LNCAP (cell line): ENCODE measurements at regions not wholly inside any gene's neighbourhood (a gene's known extent, or its start where the extent isn't known, plus 50 kb on each side); places are given as distances from the start of the nearest gene placed in this dataset.

Source experiments
- TF ChIP-seq, protein P1 (sequence below): fragments of 450-650 bp; IDR thresholded peaks from 2 replicates; pipeline ENCODE4 v1.5.1; 2017; ENCODE audit warnings: mild to moderate bottlenecking

DNA sequence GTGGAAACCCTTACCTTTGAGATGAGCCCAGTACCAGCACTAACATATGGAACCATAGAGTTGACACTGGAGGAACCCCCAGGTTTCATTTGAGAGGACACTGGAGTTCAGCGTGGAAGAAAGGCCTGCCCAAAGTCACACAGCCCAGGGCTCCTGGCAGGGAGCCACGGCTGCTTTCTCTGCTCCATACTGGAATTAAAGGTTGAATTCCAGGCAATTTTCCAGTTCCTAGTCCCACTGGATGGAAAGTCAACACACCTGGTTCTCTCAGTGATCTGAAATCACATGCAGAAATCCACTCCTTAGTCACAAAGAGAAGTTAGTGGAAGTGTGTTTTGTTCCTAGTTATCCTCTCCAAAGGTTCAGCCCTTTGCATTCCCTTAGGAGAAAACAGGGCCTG lies 336.1 kb upstream of the SKOR2 start:
- TF ChIP-seq, protein P1, sequence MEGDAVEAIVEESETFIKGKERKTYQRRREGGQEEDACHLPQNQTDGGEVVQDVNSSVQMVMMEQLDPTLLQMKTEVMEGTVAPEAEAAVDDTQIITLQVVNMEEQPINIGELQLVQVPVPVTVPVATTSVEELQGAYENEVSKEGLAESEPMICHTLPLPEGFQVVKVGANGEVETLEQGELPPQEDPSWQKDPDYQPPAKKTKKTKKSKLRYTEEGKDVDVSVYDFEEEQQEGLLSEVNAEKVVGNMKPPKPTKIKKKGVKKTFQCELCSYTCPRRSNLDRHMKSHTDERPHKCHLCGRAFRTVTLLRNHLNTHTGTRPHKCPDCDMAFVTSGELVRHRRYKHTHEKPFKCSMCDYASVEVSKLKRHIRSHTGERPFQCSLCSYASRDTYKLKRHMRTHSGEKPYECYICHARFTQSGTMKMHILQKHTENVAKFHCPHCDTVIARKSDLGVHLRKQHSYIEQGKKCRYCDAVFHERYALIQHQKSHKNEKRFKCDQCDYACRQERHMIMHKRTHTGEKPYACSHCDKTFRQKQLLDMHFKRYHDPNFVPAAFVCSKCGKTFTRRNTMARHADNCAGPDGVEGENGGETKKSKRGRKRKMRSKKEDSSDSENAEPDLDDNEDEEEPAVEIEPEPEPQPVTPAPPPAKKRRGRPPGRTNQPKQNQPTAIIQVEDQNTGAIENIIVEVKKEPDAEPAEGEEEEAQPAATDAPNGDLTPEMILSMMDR = no peak

DNA sequence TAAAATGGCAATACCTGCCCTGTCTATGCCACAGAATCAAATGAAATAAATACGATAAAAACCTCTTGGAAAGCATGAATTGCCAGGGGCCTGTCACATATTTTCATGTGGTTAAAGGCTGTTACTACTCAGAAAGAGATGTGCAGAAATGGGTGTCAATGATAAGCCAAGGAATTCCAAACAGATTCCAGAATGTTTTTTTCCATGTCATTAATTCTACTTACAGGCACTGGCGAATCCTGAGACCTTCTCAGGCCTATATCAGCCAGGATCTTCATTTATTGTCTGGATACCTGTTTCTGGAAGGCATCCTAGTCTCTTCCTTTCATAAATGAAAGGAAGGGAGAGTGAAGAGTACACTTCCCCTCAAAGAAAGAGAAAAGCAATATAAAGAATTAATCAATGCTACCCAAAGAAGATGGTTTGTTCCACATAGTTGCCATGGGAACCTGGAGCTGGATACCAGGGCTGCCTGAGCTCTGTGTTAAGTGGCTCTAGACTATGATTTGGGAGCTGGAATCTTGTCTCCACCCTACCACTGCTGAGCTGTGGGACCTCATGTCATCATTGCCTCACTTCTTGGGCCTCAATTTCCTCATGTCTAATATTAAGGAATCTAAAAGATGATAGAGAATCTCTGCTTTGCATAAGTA lies 335.1 kb upstream of the SKOR2 start:
- TF ChIP-seq, protein P1 = no peak

DNA sequence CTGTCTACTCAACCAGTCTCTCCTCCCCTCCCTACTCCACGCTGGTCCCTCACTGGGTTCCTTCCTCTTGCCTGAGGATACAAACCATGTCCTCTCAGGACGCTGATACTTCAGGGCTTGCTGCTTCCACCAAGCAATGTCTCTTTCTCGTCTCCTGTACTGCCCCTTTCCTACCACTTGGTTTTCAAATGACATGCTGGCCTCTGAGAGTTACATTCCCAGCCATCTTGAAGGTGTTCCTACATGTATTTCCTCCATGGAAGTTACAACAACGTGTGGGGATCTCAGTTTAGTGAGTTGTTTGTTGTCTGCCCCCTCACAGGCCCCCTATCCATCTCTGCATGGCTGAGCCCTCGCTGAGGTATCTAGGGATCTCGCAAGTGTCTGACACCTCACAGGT lies 334.5 kb upstream of the SKOR2 start:
- TF ChIP-seq, protein P1 = no peak

- TF ChIP-seq, protein P1 = no peak
Observed at GRCh38 chr18:47585136-47585535, 333.7 kb upstream of the SKOR2 start.

GRCh38 chr18:47582093-47582492 lies 330.6 kb upstream of the SKOR2 start:
- TF ChIP-seq, protein P1 = no peak

DNA sequence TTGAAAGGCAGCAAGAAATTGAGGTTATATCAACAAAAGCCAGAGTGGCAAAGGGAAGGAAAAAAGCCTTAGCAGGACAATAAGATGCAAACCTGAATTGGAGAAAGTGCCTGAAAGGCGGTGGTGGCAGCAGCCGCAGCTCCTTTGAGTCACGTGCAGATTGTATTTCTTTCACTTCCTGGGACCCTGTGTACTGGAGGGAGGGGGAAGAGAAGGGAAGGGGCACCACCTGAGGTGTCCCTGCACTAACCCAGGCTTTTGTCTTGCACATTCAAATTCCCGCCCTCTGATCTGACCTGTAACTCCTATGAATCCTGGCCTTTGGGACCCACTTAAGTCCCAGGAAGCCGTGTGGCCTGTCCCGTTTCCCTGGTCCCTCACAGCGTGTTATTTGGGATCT lies 326.1 kb upstream of the SKOR2 start:
- TF ChIP-seq, protein P1 = no peak

- TF ChIP-seq, protein P1 = no peak
Observed at GRCh38 chr18:47574966-47575365, 323.5 kb upstream of the SKOR2 start.

DNA sequence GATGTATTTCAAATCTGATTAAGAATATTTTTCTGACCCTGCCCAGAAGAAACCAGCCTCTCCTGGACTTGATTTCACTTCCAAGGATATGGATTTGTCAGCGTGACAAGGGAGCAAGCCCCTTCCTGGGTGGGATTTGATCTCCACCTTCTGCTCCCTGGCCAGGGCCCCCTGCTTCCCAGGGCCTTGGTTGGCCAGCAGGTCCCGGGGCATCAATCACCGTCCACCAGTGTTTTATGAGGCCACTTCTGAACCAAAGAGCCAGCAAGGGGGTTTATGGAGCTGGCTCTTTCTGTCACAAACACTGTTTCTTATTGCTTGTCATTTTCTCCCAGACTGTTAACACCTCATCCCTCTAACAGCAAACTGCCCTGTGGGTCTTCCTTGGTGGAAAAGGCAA lies 320.5 kb upstream of the SKOR2 start:
- TF ChIP-seq, protein P1 = no peak
